DOHH2 (cell line): ENCODE measurements at regions not wholly inside any gene's neighbourhood (a gene's known extent, or its start where the extent isn't known, plus 50 kb on each side); places are given as distances from the start of the nearest gene placed in this dataset.
"Not testable (repeated sequence)": the region's sequence is repeated elsewhere in the genome, so short reads cannot be mapped to it uniquely, and the experiment has no call there.

ENCODE experiments used
- EZH2phosphoT487 ChIP-seq: fragments of 200-600 bp; sonication (generic); IDR thresholded peaks from 2 replicates; pipeline ENCODE4 v1.6.1; 2017; ENCODE audit warnings: borderline replicate concordance, mild to moderate bottlenecking, antibody characterized with exemption, low read length, moderate library complexity, mixed read lengths
- TF ChIP-seq, protein P1 (sequence below): fragments of 200-600 bp; sonication (generic); IDR thresholded peaks from one replicate; pipeline ENCODE4 v1.5.1; 2014; ENCODE audit warnings: antibody characterized with exemption, mild to moderate bottlenecking, low read depth, low read length; ENCODE audit not compliant: poor library complexity, severe bottlenecking

DNA sequence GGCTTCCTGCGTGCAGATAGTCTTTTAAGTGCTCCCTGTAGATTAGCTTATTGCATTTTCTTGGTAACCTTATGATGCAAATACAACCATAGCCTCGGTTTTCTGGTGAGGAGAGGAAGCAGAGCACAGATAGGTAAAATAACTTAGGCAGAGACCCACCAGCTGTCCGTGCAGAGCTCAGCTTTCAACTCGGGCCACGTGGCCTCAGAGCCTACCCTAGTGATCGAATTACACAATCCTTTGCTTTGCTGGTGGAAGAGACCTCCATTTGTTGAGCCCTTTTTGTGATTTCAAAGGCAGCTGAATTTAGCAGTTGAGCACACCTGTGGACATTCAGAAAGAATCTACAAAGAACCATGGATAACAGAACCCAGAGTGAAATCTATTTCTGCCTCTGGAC is 220.1 kb downstream of the ATP6V0E2 start:
- TF ChIP-seq, protein P1, sequence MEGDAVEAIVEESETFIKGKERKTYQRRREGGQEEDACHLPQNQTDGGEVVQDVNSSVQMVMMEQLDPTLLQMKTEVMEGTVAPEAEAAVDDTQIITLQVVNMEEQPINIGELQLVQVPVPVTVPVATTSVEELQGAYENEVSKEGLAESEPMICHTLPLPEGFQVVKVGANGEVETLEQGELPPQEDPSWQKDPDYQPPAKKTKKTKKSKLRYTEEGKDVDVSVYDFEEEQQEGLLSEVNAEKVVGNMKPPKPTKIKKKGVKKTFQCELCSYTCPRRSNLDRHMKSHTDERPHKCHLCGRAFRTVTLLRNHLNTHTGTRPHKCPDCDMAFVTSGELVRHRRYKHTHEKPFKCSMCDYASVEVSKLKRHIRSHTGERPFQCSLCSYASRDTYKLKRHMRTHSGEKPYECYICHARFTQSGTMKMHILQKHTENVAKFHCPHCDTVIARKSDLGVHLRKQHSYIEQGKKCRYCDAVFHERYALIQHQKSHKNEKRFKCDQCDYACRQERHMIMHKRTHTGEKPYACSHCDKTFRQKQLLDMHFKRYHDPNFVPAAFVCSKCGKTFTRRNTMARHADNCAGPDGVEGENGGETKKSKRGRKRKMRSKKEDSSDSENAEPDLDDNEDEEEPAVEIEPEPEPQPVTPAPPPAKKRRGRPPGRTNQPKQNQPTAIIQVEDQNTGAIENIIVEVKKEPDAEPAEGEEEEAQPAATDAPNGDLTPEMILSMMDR: not testable (repeated sequence)
- not testable (repeated sequence) for TF ChIP-seq EZH2phosphoT487
